MCF 10A (cell line): ENCODE measurements at regions not wholly inside any gene's neighbourhood (a gene's known extent, or its start where the extent isn't known, plus 50 kb on each side); places are given as distances from the start of the nearest gene placed in this dataset.

ENCODE experiments used
- BruUV-seq: library from RNA; stranded (reverse); fragments of 400-500 nt; replicated peaks from 2 replicates; lab custom pipeline; 2021; lab: Mats Ljungman, UMichigan
- CTCF ChIA-PET: fragments of 300-600 bp; sonication (Branson Sonifier 250); formaldehyde crosslinking; extraction: SDS; loops from one replicate; lab custom pipeline; 2021; ENCODE audit warnings: antibody characterized with exemption, inconsistent platforms; lab: Yijun Ruan, JAX
- POLR2A ChIA-PET: fragments of 300-600, 350-650 bp; sonication (Branson Sonifier 250); formaldehyde crosslinking; extraction: SDS; loops from one replicate; lab custom pipeline; 2020; ENCODE audit warnings: antibody characterized with exemption, inconsistent platforms; lab: Yijun Ruan, JAX
- DNase-seq: peaks from one replicate; pipeline ENCODE4 v3.0.0-alpha.2; 2018; ENCODE audit not compliant: unreplicated experiment
- H3K27ac Mint-ChIP-seq: one replicate; pipeline ENCODE4 v1.8.0; 2022; ENCODE audit warnings: mild to moderate bottlenecking, low read depth, mixed read lengths; ENCODE audit not compliant: unreplicated experiment
- H3K27me3 Mint-ChIP-seq: one replicate; pipeline ENCODE4 v1.8.0; 2022; ENCODE audit warnings: mixed read lengths; ENCODE audit not compliant: insufficient read depth, unreplicated experiment
- H3K36me3 Mint-ChIP-seq: one replicate; pipeline ENCODE4 v1.8.0; 2022; ENCODE audit warnings: mild to moderate bottlenecking, moderate library complexity, mixed read lengths; ENCODE audit not compliant: insufficient read depth, unreplicated experiment
- H3K4me1 Mint-ChIP-seq: one replicate; pipeline ENCODE4 v1.8.0; 2022; ENCODE audit warnings: mixed read lengths; ENCODE audit not compliant: insufficient read depth, unreplicated experiment
- H3K4me3 Mint-ChIP-seq: one replicate; pipeline ENCODE4 v1.8.0; 2022; ENCODE audit warnings: mild to moderate bottlenecking, moderate library complexity, mixed read lengths; ENCODE audit not compliant: unreplicated experiment
- H3K9me3 Mint-ChIP-seq: one replicate; pipeline ENCODE4 v1.8.0; 2022; ENCODE audit warnings: mixed read lengths; ENCODE audit not compliant: unreplicated experiment
- CTCF ChIP-seq: fragments of 200-600 bp; IDR thresholded peaks from one replicate; pipeline ENCODE4 v1.8.0; 2022; ENCODE audit warnings: antibody characterized with exemption, mild to moderate bottlenecking; ENCODE audit not compliant: unreplicated experiment
- intact Hi-C: fragments of 100-400 bp; cut with micrococcal nuclease; formaldehyde crosslinking; loops from 2 replicates; pipeline ENCODE4 v1.14.1; 2022

GRCh38 chr18:56278421-56279003 lies 359.9 kb downstream of the TXNL1 start:
- CTCF ChIA-PET, result no interaction called here
- no TSS peak for BruUV-seq
- H3K4me1 Mint-ChIP-seq, result no peaks in the 10 kb centered on the region

GRCh38 chr18:56276466-56276865 lies 361.9 kb downstream of the TXNL1 start:
- H3K36me3 Mint-ChIP-seq, result no peaks in the 10 kb centered on the region
- TF ChIP-seq CTCF, result no peak
- CTCF ChIA-PET, result interaction anchor here (0.6 kb wide), 1 partner anchor 127 kb away, joined by 3 read pairs; no protein-coding TSS in a partner anchor
- DNase-seq, result no peak
- BruUV-seq, result no TSS peak
- intact Hi-C loops, result no loop called here
- H3K4me1 Mint-ChIP-seq, result no peaks in the 10 kb centered on the region
- H3K9me3 Mint-ChIP-seq, result no peaks in the 10 kb centered on the region
- H3K27me3 Mint-ChIP-seq, result no peaks in the 10 kb centered on the region
- H3K27ac Mint-ChIP-seq, result no peak overlapping the region
- POLR2A ChIA-PET, result no interaction called here
- H3K4me3 Mint-ChIP-seq, result no peak overlapping the region

More at GRCh38 chr18:56278421-56279003, 359.9 kb downstream of the TXNL1 start:
- DNase-seq, result no peak
- POLR2A ChIA-PET, result no interaction called here
- Mint-ChIP-seq H3K9me3 (no peaks in the 10 kb centered on the region), H3K4me3 (no peak overlapping the region), H3K27me3 (no peaks in the 10 kb centered on the region), H3K36me3 (no peaks in the 10 kb centered on the region), H3K27ac (no peak overlapping the region)
- intact Hi-C loops, result no loop called here
- TF ChIP-seq CTCF, result no peak

GRCh38 chr18:56273541-56274219 lies 364.7 kb downstream of the TXNL1 start:
- no peaks in the 10 kb centered on the region for H3K27me3 Mint-ChIP-seq
- CTCF ChIA-PET, result interaction anchor here (0.6 kb wide), 1 partner anchor 1239 kb away, joined by 3 read pairs; no protein-coding TSS in a partner anchor
- POLR2A ChIA-PET, result no interaction called here

More at GRCh38 chr18:56273541-56274219, 364.7 kb downstream of the TXNL1 start:
- BruUV-seq, result no TSS peak
- no peak overlapping the region for H3K27ac Mint-ChIP-seq
- no peaks in the 10 kb centered on the region for H3K4me1 Mint-ChIP-seq
- H3K36me3 Mint-ChIP-seq, result no peaks in the 10 kb centered on the region
- intact Hi-C loops, result no loop called here
- TF ChIP-seq CTCF, result no peak
- no peak for DNase-seq
- H3K4me3 Mint-ChIP-seq, result no peak overlapping the region
- H3K9me3 Mint-ChIP-seq, result no peaks in the 10 kb centered on the region
